Endodermal cell (in vitro differentiated cells): ENCODE measurements at regions not wholly inside any gene's neighbourhood (a gene's known extent, or its start where the extent isn't known, plus 50 kb on each side); places are given as distances from the start of the nearest gene placed in this dataset.

Source experiments
- DNase-seq: peaks from one replicate; pipeline ENCODE4 v3.0.0-alpha.2; 2017
- H3K27ac ChIP-seq: 2 replicates; pipeline ENCODE4 v1.5.1; 2013; ENCODE audit warnings: mild to moderate bottlenecking, low read depth, low read length, moderate library complexity
- H3K27me3 ChIP-seq: 2 replicates; pipeline ENCODE4 v1.6.1; 2013; ENCODE audit warnings: mild to moderate bottlenecking, low read length, moderate library complexity; ENCODE audit not compliant: insufficient read depth, control insufficient read depth, poor library complexity, severe bottlenecking
- H3K36me3 ChIP-seq: 2 replicates; pipeline ENCODE4 v1.7.0; 2013; ENCODE audit warnings: mild to moderate bottlenecking, low read length, moderate library complexity; ENCODE audit not compliant: control insufficient read depth, insufficient read depth
- H3K4me1 ChIP-seq: one replicate; pipeline ENCODE4 v1.7.0; 2013; ENCODE audit warnings: low read length; ENCODE audit not compliant: control insufficient read depth, insufficient read depth
- H3K4me3 ChIP-seq: 2 replicates; pipeline ENCODE4 v1.5.1; 2013; ENCODE audit warnings: mild to moderate bottlenecking, low read length, moderate library complexity
- H3K9ac ChIP-seq: 2 replicates; pipeline ENCODE4 v1.6.1; 2013; ENCODE audit warnings: mild to moderate bottlenecking, low read length, moderate library complexity; ENCODE audit not compliant: poor library complexity, severe bottlenecking; ENCODE audit errors: extremely low read depth
- H3K9me3 ChIP-seq: 2 replicates; pipeline ENCODE4 v1.6.1; 2013; ENCODE audit warnings: mild to moderate bottlenecking, low read length, moderate library complexity; ENCODE audit not compliant: control insufficient read depth
- H3K27ac Mint-ChIP-seq: 2 replicates; pipeline ENCODE4 v1.8.0; 2020; ENCODE audit warnings: mixed read lengths
- H3K27me3 Mint-ChIP-seq: 2 replicates; pipeline ENCODE4 v1.8.0; 2021; ENCODE audit warnings: mild to moderate bottlenecking, mixed read lengths; ENCODE audit not compliant: insufficient read depth
- H3K36me3 Mint-ChIP-seq: 2 replicates; pipeline ENCODE4 v1.8.0; 2020; ENCODE audit warnings: low read depth, mixed read lengths
- H3K4me1 Mint-ChIP-seq: 2 replicates; pipeline ENCODE4 v1.8.0; 2020; ENCODE audit warnings: mixed read lengths
- H3K4me3 Mint-ChIP-seq: 2 replicates; pipeline ENCODE4 v1.8.0; 2020; ENCODE audit warnings: mild to moderate bottlenecking, moderate library complexity, mixed read lengths
- H3K9me3 Mint-ChIP-seq: 2 replicates; pipeline ENCODE4 v1.8.0; 2020; ENCODE audit warnings: mild to moderate bottlenecking, mixed read lengths
- CTCF ChIP-seq: fragments of 200-600 bp; sonication (generic); conservative IDR thresholded peaks from 2 replicates; pipeline ENCODE4 v1.5.0; 2021; ENCODE audit warnings: antibody characterized with exemption, mild to moderate bottlenecking
- WGBS, 2 experiments: methylation state at CpG; one replicate each; pipeline versions ENCODE4 v1.1.5 to v1.1.7; 2013; ENCODE audit warnings: missing lambda C conversion rate in 2 of 2, mixed read lengths in 1 of 2; ENCODE audit not compliant: insufficient coverage in 1 of 2, insufficient read length in 1 of 2; 5-methylcytosine and 5-hydroxymethylcytosine counted together

- H3K9me3 ChIP-seq = peaks cover 3% of the 10 kb centered on the region
- Mint-ChIP-seq H3K27ac (no peak overlapping the region), H3K36me3 (no peaks in the 10 kb centered on the region), H3K4me1 (no peaks in the 10 kb centered on the region), H3K4me3 (no peak overlapping the region), H3K9me3 (no peaks in the 10 kb centered on the region), H3K27me3 (no peaks in the 10 kb centered on the region)
- TF ChIP-seq CTCF = no peak
- no peak overlapping the region for H3K9ac ChIP-seq
- H3K27me3 ChIP-seq = no peaks in the 10 kb centered on the region
- whole genome bisulfite sequencing, 2 experiments = 86% methylated on average over 1 of the region's 1 CpG; no CpG with 5 or more reads in 1 of the 2 experiments
- no peak overlapping the region for H3K4me3 ChIP-seq
- no peaks in the 10 kb centered on the region for H3K4me1 ChIP-seq
- H3K36me3 ChIP-seq = no peaks in the 10 kb centered on the region
- H3K27ac ChIP-seq = no peak overlapping the region
- DNase-seq = no peak
Observed at GRCh38 chr11:33638608-33639007, 62.0 kb downstream of the C11orf91 start.

- H3K27ac ChIP-seq = no peak overlapping the region
- H3K27me3 ChIP-seq = no peaks in the 10 kb centered on the region
Observed at GRCh38 chr11:33636104-33636503, 64.5 kb downstream of the C11orf91 start.

GRCh38 chr11:33635161-33635560, 65.5 kb downstream of the C11orf91 start:
- WGBS, 2 experiments = 88 to 91% methylated on average over 5 of the region's 5 CpGs
- no peak overlapping the region for H3K4me3 ChIP-seq
- Mint-ChIP-seq H3K4me3 (no peak overlapping the region), H3K9me3 (peaks cover 16% of the 10 kb centered on the region), H3K27ac (no peak overlapping the region), H3K27me3 (no peaks in the 10 kb centered on the region), H3K4me1 (peaks cover 5% of the 10 kb centered on the region), H3K36me3 (peaks cover 3% of the 10 kb centered on the region)
- no peaks in the 10 kb centered on the region for H3K27me3 ChIP-seq
- H3K9me3 ChIP-seq = peaks cover 8% of the 10 kb centered on the region
- no peaks in the 10 kb centered on the region for H3K4me1 ChIP-seq
- no peaks in the 10 kb centered on the region for H3K36me3 ChIP-seq
- DNase-seq = no peak
- no peak overlapping the region for H3K27ac ChIP-seq
- H3K9ac ChIP-seq = no peak overlapping the region
- no peak for TF ChIP-seq CTCF

More at GRCh38 chr11:33636104-33636503, 64.5 kb downstream of the C11orf91 start:
- H3K4me1 Mint-ChIP-seq = peaks cover 5% of the 10 kb centered on the region
- no peak overlapping the region for H3K4me3 ChIP-seq
- no peak overlapping the region for H3K27ac Mint-ChIP-seq
- H3K36me3 ChIP-seq = no peaks in the 10 kb centered on the region
- no peaks in the 10 kb centered on the region for H3K4me1 ChIP-seq
- no peak overlapping the region for H3K9ac ChIP-seq
- peaks cover 7% of the 10 kb centered on the region for H3K9me3 Mint-ChIP-seq
- H3K27me3 Mint-ChIP-seq = no peaks in the 10 kb centered on the region
- no peak for DNase-seq
- no peak overlapping the region for H3K4me3 Mint-ChIP-seq
- 91 to 94% methylated on average over 3 to 6 of the region's 6 CpGs for WGBS, 2 experiments
- TF ChIP-seq CTCF = no peak
- H3K9me3 ChIP-seq = peaks cover 4% of the 10 kb centered on the region
- H3K36me3 Mint-ChIP-seq = no peaks in the 10 kb centered on the region
